ENCODE measurements at regions not wholly inside any gene's neighbourhood (a gene's known extent, or its start where the extent isn't known, plus 50 kb on each side); places are given as distances from the start of the nearest gene placed in this dataset.

- Histone ChIP-seq H2AFZ (ENCODE audit: low read length) (no peak overlapping the region), H3K9me2 (ENCODE audit: insufficient read depth, low read length) (no peaks in the 10 kb centered on the region), H3K79me2 (ENCODE audit: insufficient read depth, low read depth, low read length) (no peaks in the 10 kb centered on the region), H3K36me3 (ENCODE audit: insufficient read depth, low read length) (no peaks in the 10 kb centered on the region), H3K4me1 (ENCODE audit: insufficient read depth, low read length, poor library complexity, severe bottlenecking) (no peaks in the 10 kb centered on the region), H3K9me3 (ENCODE audit: low read length) (no peaks in the 10 kb centered on the region), H4K20me1 (ENCODE audit: insufficient read depth, low read length) (no peaks in the 10 kb centered on the region), H3K27ac (ENCODE audit: low read depth, low read length, poor library complexity, severe bottlenecking) (no peak overlapping the region), H3K4me3 (ENCODE audit: low read depth, low read length, poor library complexity, severe bottlenecking) (no peak overlapping the region), H3K4me2 (ENCODE audit: low read length) (no peak overlapping the region)
- DNase-seq (ENCODE audit: low spot score): no peak
- TF ChIP-seq CTCF (conservative IDR thresholded peaks at IDR 0.05; ENCODE audit: low read length): no peak
- no peak for TF ChIP-seq EZH2phosphoT487 (IDR thresholded peaks at IDR 0.05; ENCODE audit: borderline replicate concordance, low read depth, low read length)
- BruUV-seq (replicated peaks): no TSS peak
- ChIA-PET CTCF (ENCODE audit: unreplicated experiment) (no interaction called here), POLR2A (no interaction called here)
- intact Hi-C loops (cut with micrococcal nuclease; ENCODE audit: unreplicated experiment): no loop called here
These were observed 730.6 kb downstream of the GALR1 start for GRCh38 chr18:77980275-77980674.

- intact Hi-C loops (cut with micrococcal nuclease; ENCODE audit: unreplicated experiment): no loop called here
- Histone ChIP-seq H2AFZ (ENCODE audit: low read length) (no peak overlapping the region), H3K4me1 (ENCODE audit: insufficient read depth, low read length, poor library complexity, severe bottlenecking) (no peaks in the 10 kb centered on the region), H3K27ac (ENCODE audit: low read depth, low read length, poor library complexity, severe bottlenecking) (no peak overlapping the region), H3K9me2 (ENCODE audit: insufficient read depth, low read length) (no peaks in the 10 kb centered on the region), H3K9me3 (ENCODE audit: low read length) (no peaks in the 10 kb centered on the region), H3K79me2 (ENCODE audit: insufficient read depth, low read depth, low read length) (no peaks in the 10 kb centered on the region), H3K4me2 (ENCODE audit: low read length) (no peak overlapping the region), H4K20me1 (ENCODE audit: insufficient read depth, low read length) (no peaks in the 10 kb centered on the region), H3K36me3 (ENCODE audit: insufficient read depth, low read length) (no peaks in the 10 kb centered on the region), H3K4me3 (ENCODE audit: low read depth, low read length, poor library complexity, severe bottlenecking) (no peak overlapping the region)
- TF ChIP-seq CTCF (conservative IDR thresholded peaks at IDR 0.05; ENCODE audit: low read length) (no peak), EZH2phosphoT487 (IDR thresholded peaks at IDR 0.05; ENCODE audit: borderline replicate concordance, low read depth, low read length) (no peak)
- DNase-seq (ENCODE audit: low spot score): no peak
- ChIA-PET POLR2A (no interaction called here), CTCF (ENCODE audit: unreplicated experiment) (no interaction called here)
- BruUV-seq (replicated peaks): no TSS peak
These were observed 732.2 kb downstream of the GALR1 start for GRCh38 chr18:77981874-77982273.

GRCh38 chr18:77983270-77983669 is 733.6 kb downstream of the GALR1 start:
- Histone ChIP-seq H3K4me3 (ENCODE audit: low read depth, low read length, poor library complexity, severe bottlenecking) (no peak overlapping the region), H3K36me3 (ENCODE audit: insufficient read depth, low read length) (no peaks in the 10 kb centered on the region), H4K20me1 (ENCODE audit: insufficient read depth, low read length) (no peaks in the 10 kb centered on the region), H3K9me2 (ENCODE audit: insufficient read depth, low read length) (no peaks in the 10 kb centered on the region), H3K4me1 (ENCODE audit: insufficient read depth, low read length, poor library complexity, severe bottlenecking) (no peaks in the 10 kb centered on the region), H3K79me2 (ENCODE audit: insufficient read depth, low read depth, low read length) (no peaks in the 10 kb centered on the region), H3K4me2 (ENCODE audit: low read length) (no peak overlapping the region), H3K27ac (ENCODE audit: low read depth, low read length, poor library complexity, severe bottlenecking) (no peak overlapping the region), H3K9me3 (ENCODE audit: low read length) (no peaks in the 10 kb centered on the region), H2AFZ (ENCODE audit: low read length) (no peak overlapping the region)
- ChIA-PET POLR2A (no interaction called here), CTCF (ENCODE audit: unreplicated experiment) (no interaction called here)
- no TSS peak for BruUV-seq (replicated peaks)
- intact Hi-C loops (cut with micrococcal nuclease; ENCODE audit: unreplicated experiment): no loop called here
- no peak for DNase-seq (ENCODE audit: low spot score)
- TF ChIP-seq CTCF (conservative IDR thresholded peaks at IDR 0.05; ENCODE audit: low read length) (no peak), EZH2phosphoT487 (IDR thresholded peaks at IDR 0.05; ENCODE audit: borderline replicate concordance, low read depth, low read length) (no peak)
